LNCaP clone FGC (cell line): ENCODE measurements at regions not wholly inside any gene's neighbourhood (a gene's known extent, or its start where the extent isn't known, plus 50 kb on each side); places are given as distances from the start of the nearest gene placed in this dataset.

Source experiments
- DNase-seq: peaks from one replicate; pipeline ENCODE4 v3.0.0-alpha.2; 2011; ENCODE audit warnings: low read depth
- H3K4me3 ChIP-seq: 2 replicates; pipeline ENCODE4 v1.5.1; 2011; ENCODE audit warnings: mild to moderate bottlenecking, low read depth, low read length, control low read depth
- TF ChIP-seq, protein P1 (sequence below): IDR thresholded peaks from 2 replicates; pipeline ENCODE4 v1.5.1; 2012; ENCODE audit warnings: mild to moderate bottlenecking; ENCODE audit not compliant: control insufficient read depth, insufficient read depth; ENCODE audit errors: extremely low read depth

DNA sequence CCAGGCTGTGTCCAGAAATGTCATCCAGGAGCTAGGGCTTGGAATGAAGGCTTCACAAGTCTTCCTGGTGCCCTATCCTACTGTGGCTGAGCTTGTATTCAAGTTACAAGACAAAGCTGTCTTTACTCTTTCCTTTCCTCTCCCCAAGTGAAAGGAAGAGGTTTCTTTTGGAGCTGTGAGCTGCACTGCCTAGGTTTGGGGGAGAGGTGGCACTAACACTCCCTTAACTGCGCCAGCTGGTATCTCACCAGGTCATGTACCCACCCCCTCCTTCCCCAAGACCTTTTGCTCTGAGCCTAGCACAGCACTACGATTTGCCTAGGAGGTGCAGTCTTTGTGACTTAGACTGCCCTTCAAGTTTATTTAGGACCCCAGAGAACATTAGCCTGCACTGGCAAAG is 2053.6 kb upstream of the PRR20A start:
- TF ChIP-seq, protein P1, sequence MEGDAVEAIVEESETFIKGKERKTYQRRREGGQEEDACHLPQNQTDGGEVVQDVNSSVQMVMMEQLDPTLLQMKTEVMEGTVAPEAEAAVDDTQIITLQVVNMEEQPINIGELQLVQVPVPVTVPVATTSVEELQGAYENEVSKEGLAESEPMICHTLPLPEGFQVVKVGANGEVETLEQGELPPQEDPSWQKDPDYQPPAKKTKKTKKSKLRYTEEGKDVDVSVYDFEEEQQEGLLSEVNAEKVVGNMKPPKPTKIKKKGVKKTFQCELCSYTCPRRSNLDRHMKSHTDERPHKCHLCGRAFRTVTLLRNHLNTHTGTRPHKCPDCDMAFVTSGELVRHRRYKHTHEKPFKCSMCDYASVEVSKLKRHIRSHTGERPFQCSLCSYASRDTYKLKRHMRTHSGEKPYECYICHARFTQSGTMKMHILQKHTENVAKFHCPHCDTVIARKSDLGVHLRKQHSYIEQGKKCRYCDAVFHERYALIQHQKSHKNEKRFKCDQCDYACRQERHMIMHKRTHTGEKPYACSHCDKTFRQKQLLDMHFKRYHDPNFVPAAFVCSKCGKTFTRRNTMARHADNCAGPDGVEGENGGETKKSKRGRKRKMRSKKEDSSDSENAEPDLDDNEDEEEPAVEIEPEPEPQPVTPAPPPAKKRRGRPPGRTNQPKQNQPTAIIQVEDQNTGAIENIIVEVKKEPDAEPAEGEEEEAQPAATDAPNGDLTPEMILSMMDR, result no peak
- no peak for DNase-seq
- H3K4me3 ChIP-seq, result no peak overlapping the region

GRCh38 chr13:55090612-55091011 is 2050.1 kb upstream of the PRR20A start:
- TF ChIP-seq, protein P1, result no peak
- no peak for DNase-seq
- no peak overlapping the region for H3K4me3 ChIP-seq

GRCh38 chr13:55091172-55091571 is 2049.5 kb upstream of the PRR20A start:
- no peak for DNase-seq
- H3K4me3 ChIP-seq, result no peak overlapping the region
- TF ChIP-seq, protein P1, result no peak

DNA sequence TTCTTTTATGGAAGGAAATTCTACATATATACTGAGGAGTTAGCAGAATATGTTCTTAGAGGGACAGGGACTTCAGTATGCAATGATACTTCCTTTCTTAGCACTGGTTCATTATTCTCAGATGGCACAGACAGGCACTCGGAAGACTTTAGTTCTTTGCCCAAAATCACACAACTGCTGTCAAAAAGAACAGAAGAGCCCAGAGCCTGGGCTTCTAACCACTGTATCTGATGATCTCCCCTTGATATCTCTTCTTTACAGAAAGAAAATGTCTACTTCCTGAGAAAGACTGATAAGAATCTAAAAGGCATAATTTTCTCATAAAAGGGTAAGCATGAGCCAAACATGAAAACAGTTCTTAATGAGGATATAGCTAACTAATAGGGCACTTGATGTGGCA is 2034.2 kb upstream of the PRR20A start:
- no peak for DNase-seq
- H3K4me3 ChIP-seq, result no peak overlapping the region
- TF ChIP-seq, protein P1, result no peak

- no peak for DNase-seq
- no peak overlapping the region for H3K4me3 ChIP-seq
- TF ChIP-seq, protein P1, result no peak
Measured at GRCh38 chr13:55120631-55121030, 2020.1 kb upstream of the PRR20A start.

DNA sequence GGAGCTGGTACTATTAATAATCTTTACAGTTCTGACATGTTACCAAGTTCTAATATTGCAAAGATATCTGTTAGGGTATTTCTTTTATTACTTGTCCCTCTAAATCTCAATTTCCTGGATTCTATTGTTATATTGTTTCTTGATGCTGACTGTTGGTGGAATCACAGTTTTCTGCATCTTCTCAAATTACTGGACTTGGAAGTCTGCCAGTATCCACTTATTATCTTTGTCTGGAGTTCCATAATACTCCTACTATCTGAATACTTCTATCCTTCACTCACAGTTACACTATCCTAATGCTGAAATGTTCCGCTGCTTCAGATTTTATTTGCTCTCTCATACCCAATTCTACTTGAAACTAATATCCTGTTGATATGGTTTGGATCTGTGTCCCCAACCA is 1985.7 kb upstream of the PRR20A start:
- DNase-seq, result no peak
- TF ChIP-seq, protein P1, result no peak

GRCh38 chr13:55159765-55160164 is 1981.0 kb upstream of the PRR20A start:
- TF ChIP-seq, protein P1, result no peak
- no peak overlapping the region for H3K4me3 ChIP-seq
- DNase-seq, result no peak

More for the DNA sequence above, 1985.7 kb upstream of the PRR20A start:
- no peak overlapping the region for H3K4me3 ChIP-seq
